Gastrocnemius medialis (tissue), 4 donors: ENCODE measurements at regions not wholly inside any gene's neighbourhood (a gene's known extent, or its start where the extent isn't known, plus 50 kb on each side); places are given as distances from the start of the nearest gene placed in this dataset.

Experiments used
- ATAC-seq, 2 donors: fragments of 150-250 bp; one replicate each; pipeline ENCODE4 v1.9.1; 2016
- DNase-seq, 2 donors: peaks; one replicate each; pipeline ENCODE4 v3.0.0-alpha.2; 2019
- H3K27ac ChIP-seq, 4 donors: fragments of 200-600 bp; sonication (generic); 1 replicate in 1 of 4; 2 replicates in 3 of 4; pipeline ENCODE4 v1.5.1; 2016 to 2018; ENCODE audit warnings: mild to moderate bottlenecking in 2 of 4, moderate library complexity in 1 of 4
- H3K27me3 ChIP-seq, 3 donors: fragments of 200-600 bp; sonication (generic) in 2 of 3; 1 replicate in 1 of 3; 2 replicates in 2 of 3; pipeline versions ENCODE4 v1.5.1 to v1.6.0; 2016 to 2019; ENCODE audit warnings: mild to moderate bottlenecking in 1 of 3, moderate library complexity in 1 of 3
- H3K36me3 ChIP-seq, 2 donors: fragments of 200-600 bp; sonication (generic) in 1 of 2; one replicate each; pipeline ENCODE4 v1.5.1; 2017 to 2018
- H3K4me1 ChIP-seq, 2 donors: fragments of 200-600 bp; sonication (generic) in 1 of 2; one replicate each; pipeline ENCODE4 v1.5.1; 2016 to 2017; ENCODE audit warnings: mild to moderate bottlenecking in 2 of 2
- H3K4me3 ChIP-seq, 4 donors: fragments of 200-600 bp; sonication (generic) in 3 of 4; 1 replicate in 1 of 4; 2 replicates in 3 of 4; pipeline ENCODE4 v1.5.1; 2016 to 2019; ENCODE audit warnings: mild to moderate bottlenecking in 2 of 4
- H3K9me3 ChIP-seq, 3 donors: fragments of 200-600 bp; sonication (generic) in 2 of 3; 1 replicate in 1 of 3; 2 replicates in 2 of 3; pipeline ENCODE4 v1.5.1; 2016 to 2019
- CTCF ChIP-seq, 5 experiments: fragments of 450-650 bp in 3 of 5; fragments of 200-600 bp in 2 of 5; sonication (generic) in 2 of 5; IDR thresholded peaks in 4 of 5; conservative IDR thresholded peaks in 1 of 5; 1 replicate in 4 of 5; 2 replicates in 1 of 5; pipeline ENCODE4 v1.5.1; 2016 to 2019; ENCODE audit warnings: antibody characterized with exemption in 5 of 5, mild to moderate bottlenecking in 3 of 5, moderate library complexity in 3 of 5
- POLR2A ChIP-seq, 2 donors: fragments of 450-650 bp; IDR thresholded peaks; one replicate each; pipeline ENCODE4 v1.6.1; 2017; ENCODE audit warnings: antibody characterized with exemption in 2 of 2, mild to moderate bottlenecking in 2 of 2, moderate library complexity in 2 of 2
- in situ Hi-C, 4 donors: fragments of 200-750 bp; cut with MboI; loops; one replicate each; pipeline versions ENCODE4 v1.15.0 to v1.8.0; 2017; ENCODE audit warnings: low sequenced_read_pairs in 4 of 4
- intact Hi-C: fragments of 100-400 bp; cut with DNase I; formaldehyde crosslinking; loops from one replicate; pipeline ENCODE4 v1.15.1; 2023; ENCODE audit warnings: low total_unique reads

GRCh38 chr15:100723315-100723801, 121.0 kb downstream of the ASB7 start:
- Histone ChIP-seq H3K36me3 (no peaks in the 10 kb centered on the region), H3K27me3 (peaks cover 0 to 6% (median 0%) of the 10 kb centered on the region in 3 donors), H3K9me3 (no peaks in the 10 kb centered on the region), H3K4me1 (peaks cover 0 to 9% of the 10 kb centered on the region in 2 donors), H3K27ac (peak overlapping the region in 1 of 4 donors; percentile 69), H3K4me3 (no peak overlapping the region)
- TF ChIP-seq CTCF (IDR thresholded peaks at IDR 0.05 in 4 of 5, conservative IDR thresholded peaks at IDR 0.05 in 1 of 5) (no peak), POLR2A (IDR thresholded peaks at IDR 0.05) (no peak)
- intact Hi-C loops (loop anchor here (5.0 kb wide), 1 partner anchor 36 kb away; no protein-coding TSS in a partner anchor), in situ Hi-C loops (no loop called here)
- no peak for DNase-seq
- no peak for ATAC-seq

- no peak for ATAC-seq
- Histone ChIP-seq H3K27ac (no peak overlapping the region), H3K4me1 (peaks cover 0 to 9% of the 10 kb centered on the region in 2 donors), H3K36me3 (no peaks in the 10 kb centered on the region), H3K27me3 (peaks cover 0 to 4% (median 0%) of the 10 kb centered on the region in 3 donors), H3K4me3 (no peak overlapping the region), H3K9me3 (no peaks in the 10 kb centered on the region)
- intact Hi-C loops, result no loop called here
- DNase-seq, result no peak
- TF ChIP-seq CTCF (IDR thresholded peaks at IDR 0.05 in 4 of 5, conservative IDR thresholded peaks at IDR 0.05 in 1 of 5) (no peak), POLR2A (IDR thresholded peaks at IDR 0.05) (no peak)
- in situ Hi-C loops, result no loop called here
Measured at GRCh38 chr15:100725121-100726069, 123.0 kb downstream of the ASB7 start.

GRCh38 chr15:100726070-100726420, 123.7 kb downstream of the ASB7 start:
- Histone ChIP-seq H3K27me3 (no peaks in the 10 kb centered on the region), H3K4me1 (peaks cover 0 to 9% of the 10 kb centered on the region in 2 donors), H3K9me3 (no peaks in the 10 kb centered on the region), H3K4me3 (no peak overlapping the region), H3K36me3 (no peaks in the 10 kb centered on the region), H3K27ac (no peak overlapping the region)
- no peak for DNase-seq
- no peak for TF ChIP-seq CTCF (IDR thresholded peaks at IDR 0.05 in 4 of 5, conservative IDR thresholded peaks at IDR 0.05 in 1 of 5)
- no peak for TF ChIP-seq POLR2A (IDR thresholded peaks at IDR 0.05)
- intact Hi-C loops (no loop called here), in situ Hi-C loops (no loop called here)
- no peak for ATAC-seq

- Histone ChIP-seq H3K27me3 (no peaks in the 10 kb centered on the region), H3K36me3 (no peaks in the 10 kb centered on the region), H3K9me3 (no peaks in the 10 kb centered on the region), H3K4me1 (peaks cover 0 to 6% of the 10 kb centered on the region in 2 donors), H3K4me3 (no peak overlapping the region), H3K27ac (no peak overlapping the region)
- ATAC-seq (no peak), DNase-seq (no peak)
- intact Hi-C loops (no loop called here), in situ Hi-C loops (no loop called here)
- TF ChIP-seq CTCF (IDR thresholded peaks at IDR 0.05 in 4 of 5, conservative IDR thresholded peaks at IDR 0.05 in 1 of 5), result no peak
- no peak for TF ChIP-seq POLR2A (IDR thresholded peaks at IDR 0.05)
Measured at GRCh38 chr15:100726421-100727190, 124.2 kb downstream of the ASB7 start.
